ENCODE measurements at regions not wholly inside any gene's neighbourhood (a gene's known extent, or its start where the extent isn't known, plus 50 kb on each side); places are given as distances from the start of the nearest gene placed in this dataset.
"Not testable (repeated sequence)": the region's sequence is repeated elsewhere in the genome, so short reads cannot be mapped to it uniquely, and the experiment has no call there.

GRCh38 chr6:147942363-147942762 is 400.3 kb upstream of the SASH1 start:
- Mint-ChIP-seq H3K4me1 (no peaks in the 10 kb centered on the region), H3K27ac (no peak overlapping the region), H3K27me3 (no peaks in the 10 kb centered on the region), H3K9me3 (peaks cover 8 to 32% of the 10 kb centered on the region in 2 donors), H3K4me3 (no peak overlapping the region)
- ATAC-seq (no peak), DNase-seq (no peak)

- Mint-ChIP-seq H3K4me3 (no peak overlapping the region), H3K27me3 (no peaks in the 10 kb centered on the region), H3K27ac (no peak overlapping the region), H3K9me3 (peaks cover 8 to 31% of the 10 kb centered on the region in 2 donors), H3K4me1 (no peaks in the 10 kb centered on the region)
- ATAC-seq: no peak
- no peak for DNase-seq
Measured at GRCh38 chr6:147944122-147944521, 398.5 kb upstream of the SASH1 start.

GRCh38 chr6:147947521-147947920 is 395.1 kb upstream of the SASH1 start:
- Mint-ChIP-seq H3K4me3 (no peak overlapping the region), H3K4me1 (no peaks in the 10 kb centered on the region), H3K27me3 (no peaks in the 10 kb centered on the region), H3K9me3 (peaks cover 4 to 25% of the 10 kb centered on the region in 2 donors), H3K27ac (no peak overlapping the region)
- ATAC-seq: no peak
- DNase-seq: no peak

GRCh38 chr6:147949981-147950622 is 392.5 kb upstream of the SASH1 start:
- no peaks in the 10 kb centered on the region for H3K27me3 Mint-ChIP-seq

GRCh38 chr6:147950623-147950987 is 392.0 kb upstream of the SASH1 start:
- no peak overlapping the region for H3K27ac Mint-ChIP-seq
- no peaks in the 10 kb centered on the region for H3K4me1 Mint-ChIP-seq
- DNase-seq (no peak), ATAC-seq (no peak)
- no peak overlapping the region for H3K4me3 Mint-ChIP-seq
- peaks cover 0 to 1% of the 10 kb centered on the region in 2 donors for H3K9me3 Mint-ChIP-seq
- H3K27me3 Mint-ChIP-seq: no peaks in the 10 kb centered on the region

More at GRCh38 chr6:147949981-147950622, 392.5 kb upstream of the SASH1 start:
- Mint-ChIP-seq H3K9me3 (peaks cover 4% of the 10 kb centered on the region in 2 donors), H3K4me1 (no peaks in the 10 kb centered on the region), H3K4me3 (no peak overlapping the region), H3K27ac (no peak overlapping the region)
- DNase-seq: no peak
- no peak for ATAC-seq

- Mint-ChIP-seq H3K27ac (no peak overlapping the region), H3K9me3 (no peaks in the 10 kb centered on the region), H3K4me3 (no peak overlapping the region), H3K4me1 (no peaks in the 10 kb centered on the region), H3K27me3 (no peaks in the 10 kb centered on the region)
- ATAC-seq (no peak), DNase-seq (no peak)
Measured at GRCh38 chr6:147951726-147952125, 390.9 kb upstream of the SASH1 start.

- H3K4me3 Mint-ChIP-seq: no peak overlapping the region
- no peaks in the 10 kb centered on the region for H3K9me3 Mint-ChIP-seq
- no peak for DNase-seq
- no peaks in the 10 kb centered on the region for H3K27me3 Mint-ChIP-seq
- no peak for ATAC-seq
- H3K4me1 Mint-ChIP-seq: no peaks in the 10 kb centered on the region
- no peak overlapping the region for H3K27ac Mint-ChIP-seq
Measured at GRCh38 chr6:147954938-147955337, 387.7 kb upstream of the SASH1 start.

- no peaks in the 10 kb centered on the region for H3K4me1 Mint-ChIP-seq
- no peaks in the 10 kb centered on the region for H3K27me3 Mint-ChIP-seq
- DNase-seq (no peak), ATAC-seq (no peak)
- no peaks in the 10 kb centered on the region for H3K9me3 Mint-ChIP-seq
- H3K27ac Mint-ChIP-seq: no peak overlapping the region
- no peak overlapping the region for H3K4me3 Mint-ChIP-seq
Measured at GRCh38 chr6:147958683-147959082, 384.0 kb upstream of the SASH1 start.

- ATAC-seq (no peak), DNase-seq (no peak)
- Mint-ChIP-seq H3K4me3 (no peak overlapping the region), H3K4me1 (no peaks in the 10 kb centered on the region), H3K27me3 (no peaks in the 10 kb centered on the region), H3K9me3 (no peaks in the 10 kb centered on the region), H3K27ac (no peak overlapping the region)
Measured at GRCh38 chr6:147961481-147962141, 381.0 kb upstream of the SASH1 start.

GRCh38 chr6:147965448-147965847 is 377.2 kb upstream of the SASH1 start:
- not testable (repeated sequence) for H3K27ac Mint-ChIP-seq, H3K9me3 Mint-ChIP-seq, H3K4me3 Mint-ChIP-seq, H3K4me1 Mint-ChIP-seq, H3K27me3 Mint-ChIP-seq, DNase-seq, ATAC-seq

- H3K4me3 Mint-ChIP-seq: no peak overlapping the region
- no peaks in the 10 kb centered on the region for H3K27me3 Mint-ChIP-seq
- H3K4me1 Mint-ChIP-seq: no peaks in the 10 kb centered on the region
- H3K27ac Mint-ChIP-seq: no peak overlapping the region
- DNase-seq (no peak), ATAC-seq (no peak)
- no peaks in the 10 kb centered on the region for H3K9me3 Mint-ChIP-seq
Measured at GRCh38 chr6:147970970-147971369, 371.7 kb upstream of the SASH1 start.

GRCh38 chr6:147972448-147972847 is 370.2 kb upstream of the SASH1 start:
- Mint-ChIP-seq H3K27me3 (no peaks in the 10 kb centered on the region), H3K9me3 (no peaks in the 10 kb centered on the region), H3K27ac (no peak overlapping the region), H3K4me3 (no peak overlapping the region), H3K4me1 (no peaks in the 10 kb centered on the region)
- no peak for DNase-seq
- no peak for ATAC-seq

- Mint-ChIP-seq H3K9me3 (no peaks in the 10 kb centered on the region), H3K27me3 (no peaks in the 10 kb centered on the region), H3K4me1 (no peaks in the 10 kb centered on the region), H3K27ac (no peak overlapping the region), H3K4me3 (no peak overlapping the region)
- no peak for DNase-seq
- no peak for ATAC-seq
Measured at GRCh38 chr6:147973806-147974205, 368.8 kb upstream of the SASH1 start.

- H3K27me3 Mint-ChIP-seq: no peaks in the 10 kb centered on the region
- DNase-seq: no peak
- no peaks in the 10 kb centered on the region for H3K9me3 Mint-ChIP-seq
- no peak overlapping the region for H3K4me3 Mint-ChIP-seq
- no peaks in the 10 kb centered on the region for H3K4me1 Mint-ChIP-seq
- no peak for ATAC-seq
- H3K27ac Mint-ChIP-seq: no peak overlapping the region
Measured at GRCh38 chr6:147974376-147974775, 368.3 kb upstream of the SASH1 start.

GRCh38 chr6:147977851-147978465 is 364.7 kb upstream of the SASH1 start:
- no peak for DNase-seq
- no peaks in the 10 kb centered on the region for H3K9me3 Mint-ChIP-seq
- H3K4me1 Mint-ChIP-seq: no peaks in the 10 kb centered on the region

GRCh38 chr6:147979966-147980365 is 362.7 kb upstream of the SASH1 start:
- no peak for ATAC-seq
- Mint-ChIP-seq H3K4me3 (no peak overlapping the region), H3K27me3 (no peaks in the 10 kb centered on the region), H3K9me3 (no peaks in the 10 kb centered on the region), H3K4me1 (no peaks in the 10 kb centered on the region), H3K27ac (no peak overlapping the region)
- DNase-seq: no peak

More at GRCh38 chr6:147977851-147978465, 364.7 kb upstream of the SASH1 start:
- Mint-ChIP-seq H3K4me3 (no peak overlapping the region), H3K27ac (no peak overlapping the region), H3K27me3 (no peaks in the 10 kb centered on the region)
- ATAC-seq: no peak
